ENCODE measurements at regions not wholly inside any gene's neighbourhood (a gene's known extent, or its start where the extent isn't known, plus 50 kb on each side); places are given as distances from the start of the nearest gene placed in this dataset.

- TF ChIP-seq GABPA (IDR thresholded peaks at IDR 0.05 in 1 of 2, conservative IDR thresholded peaks at IDR 0.05 in 1 of 2): no peak
- TF ChIP-seq EGR1 (IDR thresholded peaks at IDR 0.05; ENCODE audit: low read depth in 2 of 2): no peak
- TF ChIP-seq MAX (IDR thresholded peaks at IDR 0.05): no peak
- no peak for TF ChIP-seq CTCF (IDR thresholded peaks at IDR 0.05; ENCODE audit: low read depth, low read length, missing input control)
These were observed 499.6 kb downstream of the RFPL4B start for GRCh38 chr6:112846681-112847080.
